OCI-LY3 (cell line): ENCODE measurements at regions not wholly inside any gene's neighbourhood (a gene's known extent, or its start where the extent isn't known, plus 50 kb on each side); places are given as distances from the start of the nearest gene placed in this dataset.

Experiments
- CTCF ChIP-seq: fragments of 200-600, 300-600 bp; sonication (generic); IDR thresholded peaks from 2 replicates; pipeline ENCODE4 v1.5.1; 2014; ENCODE audit warnings: antibody characterized with exemption, low read length, low read depth
- EZH2phosphoT487 ChIP-seq: fragments of 200-600 bp; shearing (Covaris generic); IDR thresholded peaks from 2 replicates; pipeline ENCODE4 v1.6.1; 2018; ENCODE audit warnings: antibody characterized with exemption, mixed run types, low read depth

GRCh38 chr1:98196012-98196411 is 275.2 kb upstream of the DPYD start:
- TF ChIP-seq CTCF (no peak), EZH2phosphoT487 (no peak)
